CD14-positive monocyte (primary cell): ENCODE measurements at regions not wholly inside any gene's neighbourhood (a gene's known extent, or its start where the extent isn't known, plus 50 kb on each side); places are given as distances from the start of the nearest gene placed in this dataset.

Source experiments
- DNase-seq, 3 donors: peaks; one replicate each; pipeline ENCODE4 v3.0.0-alpha.2; 2011 to 2022
- H2AFZ ChIP-seq: 2 replicates; pipeline ENCODE4 v1.6.0; 2012; ENCODE audit warnings: mild to moderate bottlenecking, low read depth, low read length, inconsistent platforms; ENCODE audit not compliant: insufficient read depth, poor library complexity, severe bottlenecking
- H3K27ac ChIP-seq, 2 donors: 1 replicate in 1 of 2; 2 replicates in 1 of 2; pipeline ENCODE4 v1.5.1; 2012 to 2013; ENCODE audit warnings: low read length in 2 of 2, control low read depth in 1 of 2, inconsistent platforms in 1 of 2, low read depth in 1 of 2, mild to moderate bottlenecking in 1 of 2
- H3K27me3 ChIP-seq, 2 donors: one replicate each; pipeline versions ENCODE4 v1.6.0 to v1.6.1; 2011 to 2013; ENCODE audit warnings: low read length in 2 of 2; ENCODE audit not compliant: control insufficient read depth in 2 of 2, insufficient read depth in 2 of 2
- H3K36me3 ChIP-seq, 2 donors: replicated peaks in 1 of 2; 1 replicate in 1 of 2; 2 replicates in 1 of 2; pipeline versions ENCODE4 v1.5.1 to v1.6.1; 2012 to 2013; ENCODE audit warnings: low read length in 2 of 2, control low read depth in 1 of 2, inconsistent platforms in 1 of 2, mild to moderate bottlenecking in 1 of 2; ENCODE audit not compliant: insufficient read depth in 2 of 2, control insufficient read depth in 1 of 2
- H3K4me1 ChIP-seq, 2 donors: 1 replicate in 1 of 2; 2 replicates in 1 of 2; pipeline versions ENCODE4 v1.5.1 to v1.6.1; 2012 to 2013; ENCODE audit warnings: low read length in 2 of 2, control low read depth in 1 of 2, inconsistent platforms in 1 of 2, mild to moderate bottlenecking in 1 of 2, moderate library complexity in 1 of 2; ENCODE audit not compliant: insufficient read depth in 2 of 2, control insufficient read depth in 1 of 2
- H3K4me2 ChIP-seq: replicated peaks from 2 replicates; pipeline ENCODE3; 2012; ENCODE audit warnings: low read length, moderate library complexity, mild to moderate bottlenecking; ENCODE audit not compliant: poor library complexity, severe bottlenecking; ENCODE audit errors: extremely low read depth
- H3K4me3 ChIP-seq, 3 experiments: fragments of 200-600 bp in 1 of 3; sonication (generic) in 1 of 3; replicated peaks in 1 of 3; 1 replicate in 2 of 3; 2 replicates in 1 of 3; pipeline ENCODE4 v1.5.1; 2011 to 2013; ENCODE audit warnings: low read length in 3 of 3, mild to moderate bottlenecking in 3 of 3, control low read depth in 2 of 3, low read depth in 2 of 3, inconsistent platforms in 1 of 3, moderate library complexity in 1 of 3
- H3K79me2 ChIP-seq: 2 replicates; pipeline ENCODE4 v1.6.0; 2012; ENCODE audit warnings: mild to moderate bottlenecking, control low read depth, inconsistent platforms, low read length, moderate library complexity; ENCODE audit not compliant: insufficient read depth
- H3K9ac ChIP-seq: 2 replicates; pipeline ENCODE4 v1.6.0; 2017; ENCODE audit warnings: low read length, mild to moderate bottlenecking; ENCODE audit not compliant: insufficient read depth, poor library complexity, severe bottlenecking
- H3K9me3 ChIP-seq, 2 donors: replicated peaks in 1 of 2; 1 replicate in 1 of 2; 2 replicates in 1 of 2; pipeline versions ENCODE4 v1.5.1 to v1.6.1; 2012 to 2013; ENCODE audit warnings: low read length in 2 of 2, control low read depth in 1 of 2; ENCODE audit not compliant: control insufficient read depth in 1 of 2, insufficient read depth in 1 of 2
- H4K20me1 ChIP-seq: 2 replicates; pipeline ENCODE4 v1.6.0; 2012; ENCODE audit warnings: mild to moderate bottlenecking, low read length, control low read depth, moderate library complexity; ENCODE audit not compliant: insufficient read depth
- H3K27ac Mint-ChIP-seq, 7 donors: one replicate each; pipeline ENCODE4 v1.8.0; 2020; ENCODE audit warnings: mild to moderate bottlenecking in 7 of 7, mixed read lengths in 7 of 7, moderate library complexity in 6 of 7, inconsistent platforms in 2 of 7
- H3K27me3 Mint-ChIP-seq, 3 donors: one replicate each; pipeline ENCODE4 v1.8.0; 2021 to 2022; ENCODE audit warnings: low read depth in 3 of 3, mild to moderate bottlenecking in 3 of 3, mixed read lengths in 3 of 3, moderate library complexity in 3 of 3, inconsistent platforms in 1 of 3
- H3K36me3 Mint-ChIP-seq, 2 donors: one replicate each; pipeline ENCODE4 v1.8.0; 2020; ENCODE audit warnings: mixed read lengths in 2 of 2, inconsistent platforms in 1 of 2, mild to moderate bottlenecking in 1 of 2
- H3K4me1 Mint-ChIP-seq: one replicate; pipeline ENCODE4 v1.8.0; 2020; ENCODE audit warnings: mild to moderate bottlenecking, mixed read lengths
- H3K4me3 Mint-ChIP-seq, 2 donors: one replicate each; pipeline ENCODE4 v1.8.0; 2020; ENCODE audit warnings: mild to moderate bottlenecking in 2 of 2, mixed read lengths in 2 of 2, moderate library complexity in 1 of 2
- H3K9me3 Mint-ChIP-seq, 7 donors: one replicate each; pipeline ENCODE4 v1.8.0; 2020 to 2022; ENCODE audit warnings: mixed read lengths in 7 of 7, mild to moderate bottlenecking in 6 of 7, moderate library complexity in 6 of 7, inconsistent platforms in 2 of 7
- WGBS: methylation state at CpG from one replicate; pipeline ENCODE4 v1.1.5; 2013; ENCODE audit warnings: missing lambda C conversion rate; ENCODE audit not compliant: insufficient coverage; 5-methylcytosine and 5-hydroxymethylcytosine counted together
- intact Hi-C, 2 donors: fragments of 100-400 bp; cut with micrococcal nuclease; formaldehyde crosslinking; loops; one replicate each; pipeline versions ENCODE4 v1.15.0 to v1.15.1; 2023
- TF ChIP-seq, protein P1 (sequence below): fragments of 200-600 bp; IDR thresholded peaks from one replicate; pipeline ENCODE4 v1.8.0; 2022; ENCODE audit warnings: antibody characterized with exemption, mild to moderate bottlenecking

GRCh38 chr16:35573407-35573806 is 2114.0 kb downstream of the TP53TG3F start:
- no peak overlapping the region for H3K4me2 ChIP-seq
- Mint-ChIP-seq H3K9me3 (peaks cover 22 to 56% (median 46%) of the 10 kb centered on the region in 7 donors), H3K27me3 (no peaks in the 10 kb centered on the region), H3K4me3 (no peak overlapping the region), H3K27ac (no peak overlapping the region), H3K4me1 (no peaks in the 10 kb centered on the region), H3K36me3 (no peaks in the 10 kb centered on the region)
- H3K36me3 ChIP-seq: no peaks in the 10 kb centered on the region
- H3K27me3 ChIP-seq: no peaks in the 10 kb centered on the region
- intact Hi-C loops: no loop called here
- DNase-seq: no peak
- TF ChIP-seq, protein P1, sequence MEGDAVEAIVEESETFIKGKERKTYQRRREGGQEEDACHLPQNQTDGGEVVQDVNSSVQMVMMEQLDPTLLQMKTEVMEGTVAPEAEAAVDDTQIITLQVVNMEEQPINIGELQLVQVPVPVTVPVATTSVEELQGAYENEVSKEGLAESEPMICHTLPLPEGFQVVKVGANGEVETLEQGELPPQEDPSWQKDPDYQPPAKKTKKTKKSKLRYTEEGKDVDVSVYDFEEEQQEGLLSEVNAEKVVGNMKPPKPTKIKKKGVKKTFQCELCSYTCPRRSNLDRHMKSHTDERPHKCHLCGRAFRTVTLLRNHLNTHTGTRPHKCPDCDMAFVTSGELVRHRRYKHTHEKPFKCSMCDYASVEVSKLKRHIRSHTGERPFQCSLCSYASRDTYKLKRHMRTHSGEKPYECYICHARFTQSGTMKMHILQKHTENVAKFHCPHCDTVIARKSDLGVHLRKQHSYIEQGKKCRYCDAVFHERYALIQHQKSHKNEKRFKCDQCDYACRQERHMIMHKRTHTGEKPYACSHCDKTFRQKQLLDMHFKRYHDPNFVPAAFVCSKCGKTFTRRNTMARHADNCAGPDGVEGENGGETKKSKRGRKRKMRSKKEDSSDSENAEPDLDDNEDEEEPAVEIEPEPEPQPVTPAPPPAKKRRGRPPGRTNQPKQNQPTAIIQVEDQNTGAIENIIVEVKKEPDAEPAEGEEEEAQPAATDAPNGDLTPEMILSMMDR: no peak
- no peaks in the 10 kb centered on the region for H3K4me1 ChIP-seq
- H3K79me2 ChIP-seq: no peaks in the 10 kb centered on the region
- H3K4me3 ChIP-seq: no peak overlapping the region
- 82% methylated on average over 8 of the region's 12 CpGs for WGBS
- H3K9ac ChIP-seq: no peak overlapping the region
- H3K9me3 ChIP-seq: peaks cover 76 to 89% of the 10 kb centered on the region in 2 donors
- no peaks in the 10 kb centered on the region for H4K20me1 ChIP-seq
- no peak overlapping the region for H2AFZ ChIP-seq
- H3K27ac ChIP-seq: no peak overlapping the region

DNA sequence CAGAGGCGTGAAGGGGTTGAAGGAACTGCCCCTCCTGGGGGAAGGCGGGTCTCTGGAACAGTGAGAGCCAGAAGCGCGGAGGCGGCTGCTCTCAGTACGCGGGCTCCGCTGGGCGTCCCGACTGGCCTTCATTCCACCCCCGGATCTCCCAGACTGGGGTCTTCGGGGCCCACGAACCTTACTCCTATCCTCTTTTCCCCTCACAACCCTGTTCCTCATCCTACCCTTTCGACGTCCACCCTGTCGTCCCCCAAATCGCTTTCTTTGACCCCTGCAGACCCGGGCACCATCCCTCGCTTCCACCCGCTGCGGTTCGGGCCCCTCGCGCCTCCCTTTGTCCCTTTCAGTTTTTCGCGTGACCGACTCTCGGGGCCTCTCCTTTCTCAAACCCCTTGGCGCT is 2114.6 kb downstream of the TP53TG3F start:
- no peaks in the 10 kb centered on the region for H3K36me3 Mint-ChIP-seq
- H3K27me3 Mint-ChIP-seq: no peaks in the 10 kb centered on the region
- no peaks in the 10 kb centered on the region for H3K4me1 Mint-ChIP-seq

More for the DNA sequence above, 2114.6 kb downstream of the TP53TG3F start:
- intact Hi-C loops: no loop called here
- Mint-ChIP-seq H3K9me3 (peaks cover 24 to 54% (median 48%) of the 10 kb centered on the region in 7 donors), H3K4me3 (no peak overlapping the region), H3K27ac (no peak overlapping the region)
- no peak overlapping the region for H2AFZ ChIP-seq
- no peak overlapping the region for H3K27ac ChIP-seq
- no peak overlapping the region for H3K4me3 ChIP-seq
- H3K4me1 ChIP-seq: no peaks in the 10 kb centered on the region
- H3K27me3 ChIP-seq: no peaks in the 10 kb centered on the region
- no peaks in the 10 kb centered on the region for H3K36me3 ChIP-seq
- H3K79me2 ChIP-seq: no peaks in the 10 kb centered on the region
- no peak overlapping the region for H3K4me2 ChIP-seq
- TF ChIP-seq, protein P1: no peak
- WGBS: 59% methylated on average over 29 of the region's 29 CpGs
- no peak overlapping the region for H3K9ac ChIP-seq
- H3K9me3 ChIP-seq: peaks cover 80 to 89% of the 10 kb centered on the region in 2 donors
- no peak for DNase-seq
- H4K20me1 ChIP-seq: no peaks in the 10 kb centered on the region
